IMR-90 (cell line): ENCODE measurements at regions not wholly inside any gene's neighbourhood (a gene's known extent, or its start where the extent isn't known, plus 50 kb on each side); places are given as distances from the start of the nearest gene placed in this dataset.
A peak's percentile ranks its signal among the peaks of the same experiment; 100 is the strongest.

Experiments
- ATAC-seq: fragments of 200-7000 bp; cut with Tn5 transposase; 2 replicates; pipeline ENCODE4 v1.9.1; 2020; ENCODE audit warnings: low read depth, mild to moderate bottlenecking, moderate library complexity
- BruUV-seq: library from RNA; stranded (reverse); fragments of 400-500 nt; replicated peaks from 2 replicates; lab custom pipeline; 2021; lab: Mats Ljungman, UMichigan
- CTCF ChIA-PET: fragments of 300-600 bp; formaldehyde crosslinking; extraction: SDS; loops from one replicate; lab custom pipeline; 2021; ENCODE audit warnings: antibody characterized with exemption; lab: Yijun Ruan, JAX
- POLR2A ChIA-PET: fragments of 300-600 bp; sonication (Branson Sonifier 250); formaldehyde crosslinking; loops from one replicate; lab custom pipeline; 2022; ENCODE audit warnings: antibody characterized with exemption; ENCODE audit not compliant: unreplicated experiment; lab: Charles Lee
- DNase-seq: peaks from one replicate; pipeline ENCODE4 v3.0.0; 2013
- H2AFZ ChIP-seq: replicated peaks from 2 replicates; pipeline ENCODE3; 2013; ENCODE audit warnings: low read length, mild to moderate bottlenecking; ENCODE audit not compliant: poor library complexity
- H2AK5ac ChIP-seq: 2 replicates; pipeline ENCODE4 v1.6.1; 2013; ENCODE audit warnings: low read depth, low read length, inconsistent platforms
- H2AK9ac ChIP-seq: replicated peaks from 2 replicates; pipeline ENCODE3; 2013; ENCODE audit warnings: mild to moderate bottlenecking, low read depth, low read length, moderate library complexity; ENCODE audit not compliant: poor library complexity
- H2BK120ac ChIP-seq: 2 replicates; pipeline ENCODE4 v1.6.1; 2013; ENCODE audit warnings: low read depth, low read length, inconsistent platforms
- H2BK15ac ChIP-seq: 3 replicates; pipeline ENCODE4 v1.6.1; 2013; ENCODE audit warnings: low read depth, low read length, inconsistent platforms
- H2BK20ac ChIP-seq: 2 replicates; pipeline ENCODE4 v1.6.1; 2013; ENCODE audit warnings: low read depth, mild to moderate bottlenecking, inconsistent platforms, low read length, moderate library complexity
- H2BK5ac ChIP-seq: 2 replicates; pipeline ENCODE4 v1.6.1; 2013; ENCODE audit warnings: mild to moderate bottlenecking, low read depth, low read length, inconsistent platforms; ENCODE audit not compliant: poor library complexity, severe bottlenecking
- H3K14ac ChIP-seq: replicated peaks from 2 replicates; pipeline ENCODE4 v1.6.1; 2013; ENCODE audit warnings: low read depth, low read length, inconsistent platforms
- H3K18ac ChIP-seq: 2 replicates; pipeline ENCODE4 v1.6.1; 2013; ENCODE audit warnings: low read depth, low read length, control low read depth
- H3K23ac ChIP-seq: 2 replicates; pipeline ENCODE4 v1.6.1; 2013; ENCODE audit warnings: low read depth, low read length, inconsistent platforms
- H3K27ac ChIP-seq: 2 replicates; pipeline ENCODE4 v1.5.1; 2013; ENCODE audit warnings: mild to moderate bottlenecking, control low read depth, low read length; ENCODE audit not compliant: insufficient read depth
- H3K27me3 ChIP-seq: 2 replicates; pipeline ENCODE4 v1.6.1; 2013; ENCODE audit warnings: low read length; ENCODE audit not compliant: control insufficient read depth, insufficient read depth
- H3K36me3 ChIP-seq: 2 replicates; pipeline ENCODE4 v1.6.1; 2013; ENCODE audit warnings: low read length, mixed read lengths; ENCODE audit not compliant: control insufficient read depth, insufficient read depth
- H3K4ac ChIP-seq: 2 replicates; pipeline ENCODE4 v1.6.1; 2013; ENCODE audit warnings: low read depth, low read length, inconsistent platforms
- H3K4me1 ChIP-seq: 2 replicates; pipeline ENCODE4 v1.6.1; 2013; ENCODE audit warnings: low read length, mixed read lengths; ENCODE audit not compliant: control insufficient read depth, insufficient read depth
- H3K4me2 ChIP-seq: 2 replicates; pipeline ENCODE4 v1.6.1; 2013; ENCODE audit warnings: low read depth, mild to moderate bottlenecking, control low read depth, low read length, moderate library complexity
- H3K4me3 ChIP-seq: 2 replicates; pipeline ENCODE4 v1.5.1; 2013; ENCODE audit warnings: low read depth, mild to moderate bottlenecking, control low read depth, low read length, moderate library complexity; ENCODE audit not compliant: insufficient read depth
- H3K56ac ChIP-seq: 2 replicates; pipeline ENCODE4 v1.6.1; 2013; ENCODE audit warnings: low read length, inconsistent platforms; ENCODE audit not compliant: insufficient read depth; ENCODE audit errors: extremely low read depth
- H3K79me1 ChIP-seq, 2 experiments: 2 replicates each; pipeline ENCODE4 v1.6.1; 2013; ENCODE audit warnings: low read length in 2 of 2, inconsistent platforms in 1 of 2, low read depth in 1 of 2
- H3K9ac ChIP-seq: 2 replicates; pipeline ENCODE4 v1.6.1; 2013; ENCODE audit warnings: low read depth, low read length, control low read depth
- H3K9me1 ChIP-seq: 2 replicates; pipeline ENCODE4 v1.6.1; 2013; ENCODE audit warnings: low read length, inconsistent platforms; ENCODE audit not compliant: insufficient read depth
- H3K9me3 ChIP-seq: 2 replicates; pipeline ENCODE4 v1.6.1; 2013; ENCODE audit warnings: low read length; ENCODE audit not compliant: control insufficient read depth, insufficient read depth
- H4K20me1 ChIP-seq: 2 replicates; pipeline ENCODE4 v1.6.1; 2013; ENCODE audit warnings: low read length, inconsistent platforms; ENCODE audit not compliant: insufficient read depth
- H4K5ac ChIP-seq: 2 replicates; pipeline ENCODE4 v1.6.1; 2013; ENCODE audit warnings: mild to moderate bottlenecking, low read depth, low read length, control low read depth
- H4K8ac ChIP-seq, 2 experiments: 2 replicates each; pipeline ENCODE4 v1.6.1; 2013; ENCODE audit warnings: low read depth in 2 of 2, low read length in 2 of 2, control low read depth in 1 of 2, inconsistent platforms in 1 of 2
- H4K91ac ChIP-seq: 2 replicates; pipeline ENCODE4 v1.6.1; 2013; ENCODE audit warnings: low read depth, low read length, inconsistent platforms; ENCODE audit not compliant: insufficient read depth
- MXI1 ChIP-seq: IDR thresholded peaks from 2 replicates; pipeline ENCODE4 v1.6.1; 2012; ENCODE audit warnings: low read depth, mild to moderate bottlenecking, low read length, moderate library complexity, borderline replicate concordance
- POLR2A ChIP-seq: IDR thresholded peaks from 2 replicates; pipeline ENCODE4 v1.6.1; 2012; ENCODE audit warnings: mild to moderate bottlenecking, low read depth, low read length
- RAD21 ChIP-seq: IDR thresholded peaks from 2 replicates; pipeline ENCODE4 v1.6.1; 2012; ENCODE audit warnings: low read length, improper control_type of control experiment
- WGBS, 2 experiments: methylation state at CpG; one replicate each; pipeline versions ENCODE4 v1.1.5 to v1.1.7; 2013; ENCODE audit warnings: missing lambda C conversion rate in 2 of 2; ENCODE audit not compliant: insufficient read length in 1 of 2; ENCODE audit errors: extremely low coverage in 2 of 2; 5-methylcytosine and 5-hydroxymethylcytosine counted together
- dilution Hi-C: fragments of 300-500 bp; cut with HindIII; formaldehyde crosslinking; loops from one replicate; pipeline ENCODE4 v1.14.3; 2018; ENCODE audit warnings: low sequenced_read_pairs; ENCODE audit not compliant: unreplicated experiment
- in situ Hi-C: fragments of 300-500 bp; cut with MboI; formaldehyde crosslinking; loops from 3 replicates; pipeline ENCODE4 v1.14.3; 2019; ENCODE audit warnings: low sequenced_read_pairs, inconsistent platforms, mixed read lengths
- intact Hi-C: fragments of 100-400 bp; cut with micrococcal nuclease; formaldehyde crosslinking; loops from 2 replicates; pipeline ENCODE4 v1.10.0; 2022
- TF ChIP-seq, protein P1 (sequence below): fragments of 150-350 bp; IDR thresholded peaks from 2 replicates; pipeline ENCODE4 v1.6.1; 2017; ENCODE audit warnings: mild to moderate bottlenecking, antibody characterized with exemption, low read length, low read depth

DNA sequence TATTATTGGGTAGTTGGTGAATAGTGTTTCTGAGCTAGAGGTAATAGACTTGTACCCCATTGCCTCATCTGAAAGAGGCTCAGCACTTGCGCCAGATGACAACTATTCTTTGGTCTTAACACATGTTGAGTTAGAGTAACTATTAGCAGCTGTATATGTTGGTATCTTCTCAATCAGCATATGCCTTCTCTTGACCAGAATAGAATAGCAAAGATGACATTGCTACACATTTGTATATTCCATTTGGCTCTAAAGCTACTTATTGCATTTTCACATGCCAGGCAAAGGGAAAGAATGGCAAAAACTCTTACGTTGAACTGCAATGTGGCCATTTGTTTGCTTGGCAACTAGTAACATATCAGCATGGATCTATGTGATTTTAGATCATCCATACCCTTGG, 173.8 kb upstream of the AGR3 start:
- Histone ChIP-seq H2BK5ac (no peak overlapping the region), H4K20me1 (no peaks in the 10 kb centered on the region), H3K9me3 (no peaks in the 10 kb centered on the region), H2BK15ac (0 out of 3 replicates have a peak overlapping the region, but pooled peaks have one; percentile 32), H4K5ac (no peak overlapping the region), H3K4me2 (no peak overlapping the region), H3K14ac (no peak overlapping the region), H3K4me1 (no peaks in the 10 kb centered on the region), H2AFZ (no peak overlapping the region), H3K27ac (no peak overlapping the region), H3K23ac (no peak overlapping the region), H2BK20ac (peak overlapping the region; percentile 45), H3K9me1 (no peaks in the 10 kb centered on the region), H2AK5ac (peak overlapping the region; percentile 7), H3K4me3 (no peak overlapping the region), H3K4ac (no peak overlapping the region), H3K18ac (no peak overlapping the region), H3K36me3 (no peaks in the 10 kb centered on the region), H4K8ac (no peak overlapping the region; a peak in 1 of 4 replicates), H3K56ac (no peak overlapping the region), H3K27me3 (no peaks in the 10 kb centered on the region), H4K91ac (no peak overlapping the region), H2AK9ac (no peak overlapping the region), H3K9ac (no peak overlapping the region), H3K79me1 (no peaks in the 10 kb centered on the region), H2BK120ac (no peak overlapping the region)
- TF ChIP-seq RAD21 (no peak), MXI1 (no peak), POLR2A (no peak)
- TF ChIP-seq, protein P1, sequence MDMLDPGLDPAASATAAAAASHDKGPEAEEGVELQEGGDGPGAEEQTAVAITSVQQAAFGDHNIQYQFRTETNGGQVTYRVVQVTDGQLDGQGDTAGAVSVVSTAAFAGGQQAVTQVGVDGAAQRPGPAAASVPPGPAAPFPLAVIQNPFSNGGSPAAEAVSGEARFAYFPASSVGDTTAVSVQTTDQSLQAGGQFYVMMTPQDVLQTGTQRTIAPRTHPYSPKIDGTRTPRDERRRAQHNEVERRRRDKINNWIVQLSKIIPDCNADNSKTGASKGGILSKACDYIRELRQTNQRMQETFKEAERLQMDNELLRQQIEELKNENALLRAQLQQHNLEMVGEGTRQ, result no peak
- in situ Hi-C loops, result no loop called here
- ChIA-PET CTCF (no interaction called here), POLR2A (no interaction called here)
- WGBS, 2 experiments, result 100% methylated on average over 1 of the region's 2 CpGs; no CpG with 5 or more reads in 1 of the 2 experiments
- intact Hi-C loops, result no loop called here
- no TSS peak for BruUV-seq
- dilution Hi-C loops, result no loop called here
- ATAC-seq (no peak), DNase-seq (no peak)
